DOHH2 (cell line): ENCODE measurements at regions not wholly inside any gene's neighbourhood (a gene's known extent, or its start where the extent isn't known, plus 50 kb on each side); places are given as distances from the start of the nearest gene placed in this dataset.

Experiments used
- H3F3A ChIP-seq: fragments of 200-600 bp; sonication (generic), shearing (Covaris generic); 2 replicates; pipeline ENCODE4 v1.6.0; 2016; ENCODE audit warnings: antibody characterized with exemption, mild to moderate bottlenecking; ENCODE audit not compliant: control insufficient read depth, insufficient read depth
- H3K27ac ChIP-seq: fragments of 200-600 bp; sonication (generic); 2 replicates; pipeline ENCODE4 v1.5.1; 2014; ENCODE audit warnings: low read depth, mild to moderate bottlenecking, low read length, moderate library complexity
- H3K27me3 ChIP-seq: fragments of 200-600 bp; sonication (generic); 2 replicates; pipeline ENCODE4 v1.6.1; 2014; ENCODE audit warnings: mild to moderate bottlenecking, low read length, mixed read lengths; ENCODE audit not compliant: control insufficient read depth
- H3K36me3 ChIP-seq: fragments of 200-600 bp; sonication (generic); 2 replicates; pipeline ENCODE4 v1.6.1; 2014; ENCODE audit warnings: mild to moderate bottlenecking, low read length, moderate library complexity, mixed read lengths; ENCODE audit not compliant: control insufficient read depth
- H3K4me1 ChIP-seq: fragments of 200-600 bp; sonication (generic); 2 replicates; pipeline ENCODE4 v1.6.1; 2014; ENCODE audit warnings: mild to moderate bottlenecking, low read length, mixed read lengths; ENCODE audit not compliant: control insufficient read depth
- H3K4me2 ChIP-seq: fragments of 200-600 bp; sonication (generic); 2 replicates; pipeline ENCODE4 v1.6.0; 2014; ENCODE audit warnings: mild to moderate bottlenecking, low read length, moderate library complexity
- H3K4me3 ChIP-seq: fragments of 200-600 bp; sonication (generic); 2 replicates; pipeline ENCODE4 v1.5.1; 2014; ENCODE audit warnings: mild to moderate bottlenecking, low read length, mixed read lengths
- H3K79me2 ChIP-seq: fragments of 200-600 bp; sonication (generic); 2 replicates; pipeline ENCODE4 v1.6.1; 2014; ENCODE audit warnings: mild to moderate bottlenecking, low read length, mixed read lengths; ENCODE audit not compliant: control insufficient read depth
- H3K9me2 ChIP-seq: fragments of 200-600 bp; sonication (generic); replicated peaks from 2 replicates; pipeline ENCODE4 v1.6.1; 2014; ENCODE audit warnings: mild to moderate bottlenecking, low read length, mixed read lengths; ENCODE audit not compliant: control insufficient read depth
- H3K9me3 ChIP-seq: fragments of 200-600 bp; sonication (generic); 2 replicates; pipeline ENCODE4 v1.6.1; 2014; ENCODE audit warnings: antibody characterized with exemption, low read length, mixed read lengths; ENCODE audit not compliant: control insufficient read depth, insufficient read depth
- H4K20me1 ChIP-seq: fragments of 200-600 bp; sonication (generic); 2 replicates; pipeline ENCODE4 v1.6.0; 2014; ENCODE audit warnings: low read depth, mild to moderate bottlenecking, antibody characterized with exemption, low read length, moderate library complexity; ENCODE audit not compliant: control insufficient read depth, insufficient read depth
- EZH2phosphoT487 ChIP-seq: fragments of 200-600 bp; sonication (generic); IDR thresholded peaks from 2 replicates; pipeline ENCODE4 v1.6.1; 2017; ENCODE audit warnings: borderline replicate concordance, mild to moderate bottlenecking, antibody characterized with exemption, low read length, moderate library complexity, mixed read lengths
- TF ChIP-seq, protein P1 (sequence below): fragments of 200-600 bp; sonication (generic); IDR thresholded peaks from one replicate; pipeline ENCODE4 v1.5.1; 2014; ENCODE audit warnings: antibody characterized with exemption, mild to moderate bottlenecking, low read depth, low read length; ENCODE audit not compliant: poor library complexity, severe bottlenecking

- no peaks in the 10 kb centered on the region for H3F3A ChIP-seq
- no peak overlapping the region for H3K4me2 ChIP-seq
- no peaks in the 10 kb centered on the region for H3K79me2 ChIP-seq
- no peak overlapping the region for H3K4me3 ChIP-seq
- no peaks in the 10 kb centered on the region for H3K36me3 ChIP-seq
- no peaks in the 10 kb centered on the region for H4K20me1 ChIP-seq
- peaks cover 17% of the 10 kb centered on the region for H3K27me3 ChIP-seq
- TF ChIP-seq, protein P1, sequence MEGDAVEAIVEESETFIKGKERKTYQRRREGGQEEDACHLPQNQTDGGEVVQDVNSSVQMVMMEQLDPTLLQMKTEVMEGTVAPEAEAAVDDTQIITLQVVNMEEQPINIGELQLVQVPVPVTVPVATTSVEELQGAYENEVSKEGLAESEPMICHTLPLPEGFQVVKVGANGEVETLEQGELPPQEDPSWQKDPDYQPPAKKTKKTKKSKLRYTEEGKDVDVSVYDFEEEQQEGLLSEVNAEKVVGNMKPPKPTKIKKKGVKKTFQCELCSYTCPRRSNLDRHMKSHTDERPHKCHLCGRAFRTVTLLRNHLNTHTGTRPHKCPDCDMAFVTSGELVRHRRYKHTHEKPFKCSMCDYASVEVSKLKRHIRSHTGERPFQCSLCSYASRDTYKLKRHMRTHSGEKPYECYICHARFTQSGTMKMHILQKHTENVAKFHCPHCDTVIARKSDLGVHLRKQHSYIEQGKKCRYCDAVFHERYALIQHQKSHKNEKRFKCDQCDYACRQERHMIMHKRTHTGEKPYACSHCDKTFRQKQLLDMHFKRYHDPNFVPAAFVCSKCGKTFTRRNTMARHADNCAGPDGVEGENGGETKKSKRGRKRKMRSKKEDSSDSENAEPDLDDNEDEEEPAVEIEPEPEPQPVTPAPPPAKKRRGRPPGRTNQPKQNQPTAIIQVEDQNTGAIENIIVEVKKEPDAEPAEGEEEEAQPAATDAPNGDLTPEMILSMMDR = no peak
- TF ChIP-seq EZH2phosphoT487 = no peak
- H3K9me2 ChIP-seq = no peaks in the 10 kb centered on the region
- no peak overlapping the region for H3K27ac ChIP-seq
- H3K4me1 ChIP-seq = no peaks in the 10 kb centered on the region
- peaks cover 10% of the 10 kb centered on the region for H3K9me3 ChIP-seq
Measured at GRCh38 chr4:26113339-26113940, 199.4 kb downstream of the SMIM20 start.

GRCh38 chr4:26116057-26116456 lies 202.0 kb downstream of the SMIM20 start:
- H3K79me2 ChIP-seq = no peaks in the 10 kb centered on the region
- no peaks in the 10 kb centered on the region for H3K9me2 ChIP-seq
- H3K36me3 ChIP-seq = no peaks in the 10 kb centered on the region
- H3K27me3 ChIP-seq = peaks cover 19% of the 10 kb centered on the region
- H3K27ac ChIP-seq = no peak overlapping the region
- no peak for TF ChIP-seq EZH2phosphoT487
- TF ChIP-seq, protein P1 = no peak
- no peaks in the 10 kb centered on the region for H4K20me1 ChIP-seq
- H3K9me3 ChIP-seq = peaks cover 10% of the 10 kb centered on the region
- no peaks in the 10 kb centered on the region for H3F3A ChIP-seq
- no peaks in the 10 kb centered on the region for H3K4me1 ChIP-seq
- H3K4me3 ChIP-seq = no peak overlapping the region
- no peak overlapping the region for H3K4me2 ChIP-seq

DNA sequence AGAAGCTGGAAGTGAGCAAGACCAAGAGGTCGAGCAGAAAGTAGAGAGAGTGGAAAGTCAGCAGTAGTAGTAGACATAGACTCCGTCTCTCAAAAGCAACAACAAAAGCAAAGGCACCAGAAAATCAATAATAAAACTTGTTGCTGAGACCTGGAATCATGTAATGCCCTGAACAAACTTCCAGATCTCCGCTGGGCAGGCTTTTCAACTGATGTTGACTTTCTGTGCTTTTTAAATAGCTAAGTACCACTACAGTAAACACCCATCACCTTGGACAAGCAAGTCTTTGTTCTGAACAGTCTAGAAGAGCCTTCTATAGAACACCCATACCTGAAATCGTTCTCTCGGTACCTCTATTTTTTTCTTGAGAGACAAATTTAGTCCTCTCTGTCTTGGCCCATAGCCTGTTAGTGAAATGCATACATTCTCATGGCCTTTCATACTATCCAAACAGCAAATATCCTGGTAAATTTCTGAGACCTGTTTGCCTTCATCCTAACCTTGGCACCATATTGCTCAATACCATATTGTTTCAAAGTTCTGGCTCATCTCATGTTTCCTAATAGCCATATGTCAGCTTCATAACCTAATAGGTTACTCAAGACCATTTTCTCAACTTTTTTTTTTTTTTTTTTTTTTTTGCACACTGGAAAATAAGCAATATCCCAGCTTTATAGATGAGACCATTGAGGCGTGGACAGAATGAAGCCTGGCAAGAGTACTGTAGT lies 200.6 kb upstream of the RBPJ start:
- TF ChIP-seq EZH2phosphoT487 = no peak
- TF ChIP-seq, protein P1 = no peak
- Histone ChIP-seq H3K9me3 (no peaks in the 10 kb centered on the region), H3K4me3 (no peak overlapping the region), H3K79me2 (no peaks in the 10 kb centered on the region), H3K27ac (no peak overlapping the region), H3K4me1 (no peaks in the 10 kb centered on the region), H3K4me2 (no peak overlapping the region), H3K27me3 (peaks cover 19% of the 10 kb centered on the region), H3F3A (no peaks in the 10 kb centered on the region), H3K36me3 (no peaks in the 10 kb centered on the region), H3K9me2 (no peaks in the 10 kb centered on the region), H4K20me1 (no peaks in the 10 kb centered on the region)
